ENCODE measurements at regions not wholly inside any gene's neighbourhood (a gene's known extent, or its start where the extent isn't known, plus 50 kb on each side); places are given as distances from the start of the nearest gene placed in this dataset.

GRCh38 chr10:20966426-20966825 lies 69.3 kb upstream of the NEBL start:
- H3K27me3 ChIP-seq (ENCODE audit: control insufficient read depth, extremely low read depth, insufficient read depth, low read length): no peaks in the 10 kb centered on the region
- dilution Hi-C loops (cut with MboI; ENCODE audit: extremely low pct_ligation_motif_present, low sequenced_read_pairs): no loop called here
- no peaks in the 10 kb centered on the region for H4K20me1 ChIP-seq (ENCODE audit: control insufficient read depth, extremely low read depth, insufficient read depth, low read length)
- H3K79me2 ChIP-seq (ENCODE audit: control insufficient read depth, insufficient read depth, low read length): no peaks in the 10 kb centered on the region
- DNase-seq (ENCODE audit: low read depth, low spot score) (no peak), FAIRE-seq (no peak)
- H3K4me3 ChIP-seq (ENCODE audit: control insufficient read depth in 2 of 3, extremely low read depth in 1 of 3, insufficient read depth in 2 of 3, low read depth in 1 of 3, low read length in 3 of 3): no peak overlapping the region
- H3K36me3 ChIP-seq (ENCODE audit: control insufficient read depth in 2 of 2, extremely low read depth in 1 of 2, insufficient read depth in 2 of 2, low read length in 2 of 2): no peaks in the 10 kb centered on the region
- TF ChIP-seq CTCF (optimal IDR thresholded peaks at IDR 0.05 in 1 of 3, IDR thresholded peaks at IDR 0.05 in 1 of 3, conservative IDR thresholded peaks at IDR 0.05 in 1 of 3; ENCODE audit: extremely low read depth in 1 of 3, insufficient read depth in 2 of 3, low read length in 3 of 3): no peak
- H3K27ac ChIP-seq (ENCODE audit: control insufficient read depth, insufficient read depth, low read length): no peak overlapping the region
- no peaks in the 10 kb centered on the region for H3K4me1 ChIP-seq (ENCODE audit: control insufficient read depth, extremely low read depth, insufficient read depth, low read length)
- no peaks in the 10 kb centered on the region for H3K9me1 ChIP-seq (ENCODE audit: control insufficient read depth, extremely low read depth, insufficient read depth, low read length)
- no peak overlapping the region for H3K9ac ChIP-seq (ENCODE audit: control insufficient read depth, extremely low read depth, insufficient read depth, low read length)
- no peak overlapping the region for H2AFZ ChIP-seq (ENCODE audit: control insufficient read depth, low read length)
- H3K4me2 ChIP-seq (ENCODE audit: control insufficient read depth, extremely low read depth, insufficient read depth, low read depth, low read length): no peak overlapping the region
- no peaks in the 10 kb centered on the region for H3K9me3 ChIP-seq (ENCODE audit: control insufficient read depth, low read depth, low read length)

DNA sequence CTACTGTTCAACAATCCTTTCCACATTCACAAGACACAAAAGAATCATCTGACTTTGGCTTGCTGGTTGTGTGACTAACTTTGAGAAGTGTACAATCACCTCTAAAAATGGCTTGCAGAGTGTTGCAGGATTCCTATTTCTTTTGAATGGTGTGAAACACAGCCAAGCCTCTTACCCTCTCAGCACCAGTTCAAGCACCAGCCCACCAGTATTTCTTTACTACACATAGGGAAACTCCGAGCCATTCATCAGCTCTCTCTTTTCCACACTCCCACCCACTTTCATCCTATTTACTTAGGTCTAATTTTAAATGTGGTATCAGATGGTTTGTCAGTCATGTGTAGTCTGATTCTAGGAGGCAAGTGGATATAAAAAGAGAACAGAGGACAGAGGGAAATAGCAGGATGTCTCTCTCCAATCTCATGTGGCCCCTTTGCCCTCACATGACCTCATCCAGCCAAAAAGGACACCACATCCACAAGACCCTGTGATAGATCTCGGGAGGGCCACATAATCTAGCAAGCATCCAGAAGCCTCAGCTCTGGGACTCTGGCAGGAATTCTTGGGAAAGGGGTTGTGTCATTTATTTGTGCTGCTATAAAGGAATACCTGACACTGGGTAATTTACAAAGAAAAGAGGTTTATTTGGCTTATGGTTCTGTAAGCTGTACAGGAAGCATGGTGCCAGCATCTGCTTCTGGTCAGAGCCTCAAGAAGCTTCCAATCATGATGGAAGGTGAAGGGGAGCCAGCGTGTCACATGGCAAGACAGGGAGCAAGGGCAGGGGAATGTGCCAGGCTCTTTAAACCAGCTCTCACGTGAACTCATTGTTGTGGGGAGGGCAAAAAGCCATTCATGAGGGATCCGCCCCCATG lies 66.8 kb upstream of the NEBL start:
- FAIRE-seq (no peak), DNase-seq (ENCODE audit: low read depth, low spot score) (no peak)
- no peaks in the 10 kb centered on the region for H3K79me2 ChIP-seq (ENCODE audit: control insufficient read depth, insufficient read depth, low read length)
- no peak overlapping the region for H3K9ac ChIP-seq (ENCODE audit: control insufficient read depth, extremely low read depth, insufficient read depth, low read length)
- dilution Hi-C loops (cut with MboI; ENCODE audit: extremely low pct_ligation_motif_present, low sequenced_read_pairs): no loop called here
- no peak overlapping the region for H2AFZ ChIP-seq (ENCODE audit: control insufficient read depth, low read length)
- H3K27me3 ChIP-seq (ENCODE audit: control insufficient read depth, extremely low read depth, insufficient read depth, low read length): no peaks in the 10 kb centered on the region
- H3K9me1 ChIP-seq (ENCODE audit: control insufficient read depth, extremely low read depth, insufficient read depth, low read length): no peaks in the 10 kb centered on the region
- no peak overlapping the region for H3K4me2 ChIP-seq (ENCODE audit: control insufficient read depth, extremely low read depth, insufficient read depth, low read depth, low read length)
- H3K4me1 ChIP-seq (ENCODE audit: control insufficient read depth, extremely low read depth, insufficient read depth, low read length): no peaks in the 10 kb centered on the region
- H3K4me3 ChIP-seq (ENCODE audit: control insufficient read depth in 2 of 3, extremely low read depth in 1 of 3, insufficient read depth in 2 of 3, low read depth in 1 of 3, low read length in 3 of 3): no peak overlapping the region
- no peaks in the 10 kb centered on the region for H4K20me1 ChIP-seq (ENCODE audit: control insufficient read depth, extremely low read depth, insufficient read depth, low read length)
- TF ChIP-seq EZH2 (IDR thresholded peaks at IDR 0.05; ENCODE audit: low read length) (no peak), CTCF (optimal IDR thresholded peaks at IDR 0.05 in 1 of 3, IDR thresholded peaks at IDR 0.05 in 1 of 3, conservative IDR thresholded peaks at IDR 0.05 in 1 of 3; ENCODE audit: extremely low read depth in 1 of 3, insufficient read depth in 2 of 3, low read length in 3 of 3) (no peak)
- no peaks in the 10 kb centered on the region for H3K36me3 ChIP-seq (ENCODE audit: control insufficient read depth in 2 of 2, extremely low read depth in 1 of 2, insufficient read depth in 2 of 2, low read length in 2 of 2)
- H3K27ac ChIP-seq (ENCODE audit: control insufficient read depth, insufficient read depth, low read length): no peak overlapping the region
- no peaks in the 10 kb centered on the region for H3K9me3 ChIP-seq (ENCODE audit: control insufficient read depth, low read depth, low read length)

All from keratinocyte (primary cell).